Astrocyte (in vitro differentiated cells and primary cell): ENCODE measurements at regions not wholly inside any gene's neighbourhood (a gene's known extent, or its start where the extent isn't known, plus 50 kb on each side); places are given as distances from the start of the nearest gene placed in this dataset.
"Not testable (repeated sequence)": the region's sequence is repeated elsewhere in the genome, so short reads cannot be mapped to it uniquely, and the experiment has no call there.

ENCODE experiments used
- DNase-seq: peaks from one replicate; pipeline ENCODE4 v3.0.0-alpha.2; 2010; ENCODE audit warnings: low read depth
- FAIRE-seq: peaks from 2 replicates; lab custom pipeline; 2011; peaks lifted over from hg19 to GRCh38; lab: Jason Lieb, UNC
- H2AFZ ChIP-seq: 2 replicates; pipeline ENCODE4 v1.6.0; 2012; ENCODE audit warnings: low read depth, low read length, inconsistent platforms
- H3K27ac ChIP-seq: 2 replicates; pipeline ENCODE4 v1.5.1; 2011; ENCODE audit warnings: low read depth, low read length, inconsistent platforms
- H3K27me3 ChIP-seq: 2 replicates; pipeline ENCODE4 v1.6.0; 2011; ENCODE audit warnings: low read length, inconsistent platforms; ENCODE audit not compliant: insufficient read depth
- H3K36me3 ChIP-seq: 2 replicates; pipeline ENCODE4 v1.5.1; 2011; ENCODE audit warnings: low read length, inconsistent platforms; ENCODE audit not compliant: insufficient read depth
- H3K4me1 ChIP-seq: 2 replicates; pipeline ENCODE4 v1.5.1; 2011; ENCODE audit warnings: low read length, inconsistent platforms; ENCODE audit not compliant: insufficient read depth
- H3K4me2 ChIP-seq: 2 replicates; pipeline ENCODE4 v1.6.0; 2012; ENCODE audit warnings: low read length, inconsistent platforms
- H3K4me3 ChIP-seq: 2 replicates; pipeline ENCODE4 v1.5.1; 2011; ENCODE audit warnings: low read depth, mild to moderate bottlenecking, low read length, inconsistent platforms; ENCODE audit not compliant: insufficient read depth
- H3K79me2 ChIP-seq: 2 replicates; pipeline ENCODE4 v1.6.0; 2012; ENCODE audit warnings: mild to moderate bottlenecking, low read length, inconsistent platforms; ENCODE audit not compliant: insufficient read depth
- H3K9ac ChIP-seq: 2 replicates; pipeline ENCODE4 v1.6.0; 2012; ENCODE audit warnings: mild to moderate bottlenecking, low read length, inconsistent platforms
- H3K9me3 ChIP-seq: 2 replicates; pipeline ENCODE4 v1.5.1; 2012; ENCODE audit warnings: low read depth, mild to moderate bottlenecking, low read length, inconsistent platforms; ENCODE audit not compliant: insufficient read depth
- H4K20me1 ChIP-seq: 2 replicates; pipeline ENCODE4 v1.6.0; 2012; ENCODE audit warnings: low read length, inconsistent platforms; ENCODE audit not compliant: insufficient read depth
- H3K27ac Mint-ChIP-seq: one replicate; pipeline ENCODE4 v1.8.0; 2021; ENCODE audit warnings: mild to moderate bottlenecking, mixed read lengths; ENCODE audit not compliant: unreplicated experiment
- H3K27me3 Mint-ChIP-seq: one replicate; pipeline ENCODE4 v1.8.0; 2021; ENCODE audit warnings: low read depth, mixed read lengths; ENCODE audit not compliant: unreplicated experiment
- H3K36me3 Mint-ChIP-seq: one replicate; pipeline ENCODE4 v1.8.0; 2021; ENCODE audit warnings: low read depth, mixed read lengths; ENCODE audit not compliant: unreplicated experiment
- H3K4me1 Mint-ChIP-seq: one replicate; pipeline ENCODE4 v1.8.0; 2021; ENCODE audit warnings: low read depth, mixed read lengths; ENCODE audit not compliant: unreplicated experiment
- H3K4me3 Mint-ChIP-seq: one replicate; pipeline ENCODE4 v1.8.0; 2021; ENCODE audit warnings: mild to moderate bottlenecking, moderate library complexity, mixed read lengths; ENCODE audit not compliant: unreplicated experiment
- H3K9me3 Mint-ChIP-seq: one replicate; pipeline ENCODE4 v1.8.0; 2021; ENCODE audit warnings: mild to moderate bottlenecking, mixed read lengths; ENCODE audit not compliant: unreplicated experiment
- CTCF ChIP-seq: IDR thresholded peaks from 2 replicates; pipeline ENCODE4 v1.5.1; 2011; ENCODE audit warnings: low read depth, mild to moderate bottlenecking, inconsistent platforms, low read length, moderate library complexity; ENCODE audit not compliant: insufficient read depth
- EZH2 ChIP-seq: IDR thresholded peaks from 2 replicates; pipeline ENCODE4 v1.6.1; 2012; ENCODE audit warnings: mild to moderate bottlenecking, low read length, inconsistent platforms; ENCODE audit not compliant: insufficient read depth

GRCh38 chr20:48489656-48490055, 338.1 kb downstream of the PREX1 start:
- no peak for TF ChIP-seq EZH2
- TF ChIP-seq CTCF, result no peak
- H3K4me3 Mint-ChIP-seq, result no peak overlapping the region
- peaks cover 16% of the 10 kb centered on the region for H3K4me1 Mint-ChIP-seq
- peaks cover 3% of the 10 kb centered on the region for H3K27me3 ChIP-seq
- H3K4me2 ChIP-seq, result no peak overlapping the region
- no peaks in the 10 kb centered on the region for H3K79me2 ChIP-seq
- H3K27me3 Mint-ChIP-seq, result peaks cover 27% of the 10 kb centered on the region
- H3K27ac Mint-ChIP-seq, result no peak overlapping the region
- DNase-seq (no peak), FAIRE-seq (no peak)
- no peak overlapping the region for H3K4me3 ChIP-seq
- no peak overlapping the region for H3K27ac ChIP-seq
- H3K36me3 Mint-ChIP-seq, result no peaks in the 10 kb centered on the region
- H3K9me3 ChIP-seq, result no peaks in the 10 kb centered on the region
- no peaks in the 10 kb centered on the region for H3K4me1 ChIP-seq
- H3K9me3 Mint-ChIP-seq, result no peaks in the 10 kb centered on the region
- no peaks in the 10 kb centered on the region for H4K20me1 ChIP-seq
- no peaks in the 10 kb centered on the region for H3K36me3 ChIP-seq
- no peak overlapping the region for H3K9ac ChIP-seq
- no peak overlapping the region for H2AFZ ChIP-seq

- Mint-ChIP-seq H3K4me3 (no peak overlapping the region), H3K36me3 (no peaks in the 10 kb centered on the region), H3K27ac (no peak overlapping the region), H3K9me3 (no peaks in the 10 kb centered on the region), H3K27me3 (peaks cover 25% of the 10 kb centered on the region), H3K4me1 (peaks cover 16% of the 10 kb centered on the region)
- DNase-seq, result no peak
- no peak overlapping the region for H3K27ac ChIP-seq
- no peak overlapping the region for H2AFZ ChIP-seq
- no peaks in the 10 kb centered on the region for H3K9me3 ChIP-seq
- H3K4me3 ChIP-seq, result no peak overlapping the region
- H3K27me3 ChIP-seq, result peaks cover 3% of the 10 kb centered on the region
- H4K20me1 ChIP-seq, result no peaks in the 10 kb centered on the region
- TF ChIP-seq CTCF (no peak), EZH2 (no peak)
- H3K4me1 ChIP-seq, result no peaks in the 10 kb centered on the region
- H3K79me2 ChIP-seq, result no peaks in the 10 kb centered on the region
- no peak overlapping the region for H3K4me2 ChIP-seq
- H3K36me3 ChIP-seq, result no peaks in the 10 kb centered on the region
- no peak overlapping the region for H3K9ac ChIP-seq
- no peak for FAIRE-seq
Observed at GRCh38 chr20:48489046-48489463, 338.7 kb downstream of the PREX1 start.

DNA sequence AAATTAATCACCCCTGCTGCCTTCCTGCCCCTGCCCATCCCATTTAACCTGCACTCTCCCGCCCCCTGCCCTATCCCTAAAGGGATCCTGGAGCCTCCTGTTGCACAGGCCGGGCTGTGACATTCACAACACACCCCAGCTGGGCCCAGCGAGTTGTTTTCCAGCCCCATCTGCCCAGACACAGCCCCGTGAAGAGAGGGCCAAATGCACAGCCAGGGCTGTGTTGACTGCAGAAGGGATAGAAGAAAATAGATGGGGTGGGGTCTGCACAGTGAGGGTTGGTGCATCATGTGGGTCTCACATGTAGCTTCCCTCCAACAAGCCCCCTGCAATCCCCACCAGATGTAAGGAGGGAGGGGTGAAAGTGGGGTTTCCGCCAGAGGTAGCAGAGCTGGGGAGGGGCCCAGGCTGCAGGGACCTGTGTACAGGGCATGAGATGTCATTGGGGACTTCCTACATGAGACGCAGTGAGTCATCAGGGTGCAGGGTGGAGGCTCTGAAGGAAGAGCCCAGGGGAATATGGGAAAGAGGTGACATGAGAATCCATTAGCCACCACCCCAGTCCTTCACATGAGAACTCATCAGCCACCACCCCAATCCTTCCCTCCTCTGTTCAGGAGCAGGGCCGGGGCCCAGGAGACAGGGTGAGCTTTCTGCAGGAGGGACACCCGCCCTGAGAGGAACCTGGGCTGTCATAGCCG, 339.3 kb downstream of the PREX1 start:
- not testable (repeated sequence) for H3K9ac ChIP-seq, H3K27ac Mint-ChIP-seq, FAIRE-seq, H3K4me3 Mint-ChIP-seq, DNase-seq, H2AFZ ChIP-seq, H3K9me3 ChIP-seq, H3K4me1 ChIP-seq, H3K36me3 Mint-ChIP-seq, H3K9me3 Mint-ChIP-seq, H3K27ac ChIP-seq, H3K4me3 ChIP-seq, H4K20me1 ChIP-seq, H3K36me3 ChIP-seq, H3K79me2 ChIP-seq, H3K4me2 ChIP-seq, H3K27me3 ChIP-seq
- Mint-ChIP-seq H3K4me1 (peaks cover 16% of the 10 kb centered on the region), H3K27me3 (peaks cover 25% of the 10 kb centered on the region)
